Peyer's patch (tissue), 4 donors: ENCODE measurements at regions not wholly inside any gene's neighbourhood (a gene's known extent, or its start where the extent isn't known, plus 50 kb on each side); places are given as distances from the start of the nearest gene placed in this dataset.

Source experiments
- CTCF ChIP-seq, 6 experiments: fragments of 450-650 bp in 4 of 6; fragments of 200-600 bp in 2 of 6; sonication (generic) in 1 of 6; IDR thresholded peaks; one replicate each; pipeline ENCODE4 v1.5.1; 2017 to 2019; ENCODE audit warnings: antibody characterized with exemption in 6 of 6, mild to moderate bottlenecking in 3 of 6, moderate library complexity in 1 of 6
- POLR2A ChIP-seq, 2 donors: fragments of 450-650 bp; IDR thresholded peaks; one replicate each; pipeline ENCODE4 v1.5.1; 2017; ENCODE audit warnings: antibody characterized with exemption in 2 of 2, mild to moderate bottlenecking in 2 of 2, moderate library complexity in 2 of 2

- no peak for TF ChIP-seq CTCF (IDR thresholded peaks at IDR 0.05)
- TF ChIP-seq POLR2A (IDR thresholded peaks at IDR 0.05), result no peak
Observed at GRCh38 chr2:136208682-136209420, 90.9 kb upstream of the CXCR4 start.
